Thyroid gland (tissue), 4 donors: ENCODE measurements at regions not wholly inside any gene's neighbourhood (a gene's known extent, or its start where the extent isn't known, plus 50 kb on each side); places are given as distances from the start of the nearest gene placed in this dataset.

Source experiments
- DNase-seq, 2 donors: peaks; one replicate each; pipeline ENCODE4 v3.0.0-alpha.2; 2019
- H3K27ac ChIP-seq, 3 donors: fragments of 200-600 bp; sonication (generic); 1 replicate in 2 of 3; 2 replicates in 1 of 3; pipeline ENCODE4 v1.5.1; 2016 to 2019; ENCODE audit warnings: mild to moderate bottlenecking in 1 of 3, moderate library complexity in 1 of 3
- H3K27me3 ChIP-seq: fragments of 200-600 bp; sonication (generic); one replicate; pipeline ENCODE4 v1.5.1; 2019
- H3K36me3 ChIP-seq, 2 donors: fragments of 200-600 bp; sonication (generic); one replicate each; pipeline ENCODE4 v1.5.1; 2016 to 2019
- H3K4me1 ChIP-seq, 2 donors: fragments of 200-600 bp; sonication (generic); one replicate each; pipeline ENCODE4 v1.5.1; 2017 to 2019
- H3K4me3 ChIP-seq, 3 donors: fragments of 200-600 bp; sonication (generic); replicated peaks in 1 of 3; 1 replicate in 2 of 3; 2 replicates in 1 of 3; pipeline ENCODE4 v1.5.1; 2016; ENCODE audit warnings: mild to moderate bottlenecking in 1 of 3
- H3K9me3 ChIP-seq: fragments of 200-600 bp; sonication (generic); one replicate; pipeline ENCODE4 v1.5.1; 2017
- CTCF ChIP-seq, 6 experiments: fragments of 200-600 bp in 3 of 6; fragments of 450-650 bp in 3 of 6; sonication (generic) in 3 of 6; IDR thresholded peaks; one replicate each; pipeline ENCODE4 v1.5.1; 2016 to 2019; ENCODE audit warnings: antibody characterized with exemption in 6 of 6, mild to moderate bottlenecking in 2 of 6, inconsistent platforms in 1 of 6, moderate library complexity in 1 of 6
- POLR2A ChIP-seq, 2 donors: fragments of 450-650 bp; IDR thresholded peaks; one replicate each; pipeline ENCODE4 v1.6.1; 2017; ENCODE audit warnings: antibody characterized with exemption in 2 of 2, mild to moderate bottlenecking in 2 of 2, moderate library complexity in 1 of 2
- WGBS, 2 donors: methylation state at CpG; one replicate each; pipeline ENCODE4 v1.1.5; 2017; 5-methylcytosine and 5-hydroxymethylcytosine counted together
- intact Hi-C: fragments of 100-400 bp; cut with DNase I; formaldehyde crosslinking; loops from one replicate; pipeline ENCODE4 v1.15.1; 2023

- no peak for TF ChIP-seq POLR2A (IDR thresholded peaks at IDR 0.05)
- DNase-seq = no peak
- Histone ChIP-seq H3K36me3 (no peaks in the 10 kb centered on the region), H3K4me1 (no peaks in the 10 kb centered on the region), H3K4me3 (no peak overlapping the region), H3K27me3 (no peaks in the 10 kb centered on the region), H3K9me3 (no peaks in the 10 kb centered on the region), H3K27ac (no peak overlapping the region)
- intact Hi-C loops = no loop called here
Measured at GRCh38 chr6:98669371-98669770, 165.0 kb upstream of the POU3F2 start.

DNA sequence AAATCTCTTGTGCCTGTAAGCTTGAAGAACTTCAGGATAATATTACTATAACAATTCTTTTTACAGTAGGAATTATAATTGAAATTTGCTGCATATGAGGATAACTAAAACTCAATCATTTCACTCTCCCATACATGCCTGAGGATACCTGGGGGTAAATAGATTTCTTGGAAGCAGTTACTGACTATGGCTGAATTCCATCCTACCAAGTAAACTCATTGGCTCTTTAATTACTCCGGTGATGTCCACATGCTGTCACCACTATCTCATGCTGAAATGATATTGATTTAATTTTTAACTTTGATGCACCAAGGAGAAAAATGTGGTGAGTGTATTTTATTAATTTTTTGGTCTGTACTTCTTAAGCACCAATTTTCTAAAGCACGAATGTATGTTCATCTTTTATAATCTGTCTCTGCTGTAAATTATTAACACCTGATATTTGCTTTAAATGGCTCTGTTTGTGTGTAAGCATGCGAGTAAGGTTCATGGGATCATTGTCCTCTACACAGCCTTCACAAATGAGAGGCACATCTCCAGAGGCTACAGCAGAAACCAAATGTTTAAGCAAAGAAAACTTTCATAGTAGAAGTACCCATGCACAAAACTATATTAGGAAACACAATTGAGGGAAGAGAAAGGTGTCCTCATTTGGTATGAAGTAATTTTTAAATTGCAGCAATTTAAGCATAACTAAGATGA, 164.2 kb upstream of the POU3F2 start:
- Histone ChIP-seq H3K36me3 (no peaks in the 10 kb centered on the region), H3K9me3 (no peaks in the 10 kb centered on the region), H3K27me3 (no peaks in the 10 kb centered on the region), H3K27ac (no peak overlapping the region), H3K4me1 (no peaks in the 10 kb centered on the region), H3K4me3 (no peak overlapping the region)
- intact Hi-C loops = no loop called here
- WGBS, 2 donors = 87 to 88% methylated on average over 3 of the region's 3 CpGs
- no peak for DNase-seq
- TF ChIP-seq POLR2A (IDR thresholded peaks at IDR 0.05) = no peak
- no peak for TF ChIP-seq CTCF (IDR thresholded peaks at IDR 0.05)

- Histone ChIP-seq H3K4me1 (no peaks in the 10 kb centered on the region), H3K9me3 (no peaks in the 10 kb centered on the region), H3K4me3 (no peak overlapping the region), H3K36me3 (no peaks in the 10 kb centered on the region), H3K27me3 (no peaks in the 10 kb centered on the region), H3K27ac (no peak overlapping the region)
- 50 to 66% methylated on average over 1 of the region's 1 CpG for WGBS, 2 donors
- intact Hi-C loops = no loop called here
- no peak for DNase-seq
- no peak for TF ChIP-seq CTCF (IDR thresholded peaks at IDR 0.05)
- TF ChIP-seq POLR2A (IDR thresholded peaks at IDR 0.05) = no peak
Measured at GRCh38 chr6:98672681-98673475, 161.5 kb upstream of the POU3F2 start.

DNA sequence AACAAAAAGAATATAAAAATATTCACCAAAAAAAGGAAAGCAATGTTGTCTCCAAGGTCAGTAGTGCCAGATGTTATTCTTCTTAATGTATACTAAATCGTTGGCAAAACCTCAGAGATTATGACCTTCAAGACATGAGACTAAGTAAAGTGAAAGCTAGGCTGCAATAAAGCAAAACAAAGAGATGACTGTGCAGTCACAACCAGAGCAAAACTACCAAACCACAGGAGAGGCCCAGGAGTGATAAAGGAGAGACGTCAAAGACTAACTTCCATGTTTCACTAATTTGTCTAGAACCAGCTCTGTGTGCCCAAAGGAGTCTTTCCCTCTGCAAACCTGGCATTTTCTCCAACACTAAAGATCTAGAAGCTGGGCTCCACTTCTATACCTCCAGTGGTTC, 155.9 kb upstream of the POU3F2 start:
- Histone ChIP-seq H3K4me3 (no peak overlapping the region), H3K27ac (no peak overlapping the region), H3K4me1 (no peaks in the 10 kb centered on the region), H3K27me3 (no peaks in the 10 kb centered on the region), H3K9me3 (no peaks in the 10 kb centered on the region), H3K36me3 (no peaks in the 10 kb centered on the region)
- 65 to 74% methylated on average over 2 of the region's 2 CpGs for WGBS, 2 donors
- intact Hi-C loops = no loop called here
- DNase-seq = no peak
- TF ChIP-seq POLR2A (IDR thresholded peaks at IDR 0.05) (no peak), CTCF (IDR thresholded peaks at IDR 0.05) (no peak)

DNA sequence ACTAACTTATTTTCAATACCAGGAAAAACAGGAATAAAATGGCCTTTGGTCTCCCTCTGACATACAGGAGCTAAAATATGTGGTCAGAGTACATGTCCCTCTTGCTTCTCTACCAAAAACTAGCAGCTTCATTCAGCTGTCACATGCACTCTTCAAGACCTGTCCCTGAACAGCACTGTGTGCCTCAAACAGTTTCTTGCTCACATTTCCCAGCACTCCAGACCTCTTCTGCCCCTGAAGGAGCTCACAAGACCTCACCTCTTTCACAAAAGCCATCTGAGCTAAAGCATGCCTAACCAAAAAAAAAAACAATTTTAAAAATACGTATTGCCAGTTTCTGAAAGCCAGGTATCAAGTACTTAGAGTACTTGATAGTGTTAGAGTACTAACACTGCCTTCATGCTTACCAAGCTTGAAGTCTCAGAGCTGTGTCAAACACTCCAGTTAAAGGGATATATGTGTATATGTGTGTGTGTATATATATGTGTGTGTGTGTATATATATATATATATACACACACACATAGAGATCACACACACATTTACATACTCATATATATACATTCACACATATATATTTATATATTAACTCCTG, 148.3 kb upstream of the POU3F2 start:
- H3K27me3 ChIP-seq = no peaks in the 10 kb centered on the region
- intact Hi-C loops = no loop called here
- H3K9me3 ChIP-seq = no peaks in the 10 kb centered on the region
- H3K27ac ChIP-seq = no peak overlapping the region
- no peaks in the 10 kb centered on the region for H3K36me3 ChIP-seq
- no peaks in the 10 kb centered on the region for H3K4me1 ChIP-seq
- H3K4me3 ChIP-seq = no peak overlapping the region
- 22 to 32% methylated on average over 1 of the region's 1 CpG for WGBS, 2 donors
- no peak for TF ChIP-seq POLR2A (IDR thresholded peaks at IDR 0.05)
- TF ChIP-seq CTCF (IDR thresholded peaks at IDR 0.05) = no peak
- DNase-seq = peak; percentile 42 to 59
